ENCODE measurements at regions not wholly inside any gene's neighbourhood (a gene's known extent, or its start where the extent isn't known, plus 50 kb on each side); places are given as distances from the start of the nearest gene placed in this dataset.
A peak's percentile ranks its signal among the peaks of the same experiment; 100 is the strongest.
"Not testable (repeated sequence)": the region's sequence is repeated elsewhere in the genome, so short reads cannot be mapped to it uniquely, and the experiment has no call there.

GRCh38 chr15:92805080-92805690, 94.9 kb upstream of the CHD2 start:
- Histone ChIP-seq H3K4me1 (peaks cover 45% of the 10 kb centered on the region in 2 donors), H3K36me3 (no peaks in the 10 kb centered on the region), H3K27ac (peak overlapping the region; percentile 97 to 99 (median 98)), H3K4me3 (no peak overlapping the region), H3K9me3 (no peaks in the 10 kb centered on the region), H3K27me3 (no peaks in the 10 kb centered on the region)
- TF ChIP-seq CTCF (IDR thresholded peaks at IDR 0.05 in 4 of 5, conservative IDR thresholded peaks at IDR 0.05 in 1 of 5): no peak
- no peak for TF ChIP-seq POLR2A (IDR thresholded peaks at IDR 0.05)
- in situ Hi-C loops (cut with MboI; ENCODE audit: low sequenced_read_pairs in 4 of 4) (loop anchor here in 2 of 4 donors (10.0 to 25.0 kb wide), 2 partner anchors 260 to 657 kb away; no protein-coding TSS in a partner anchor), intact Hi-C loops (cut with DNase I; ENCODE audit: low total_unique reads) (loop anchor here (2.0 kb wide), 1 partner anchor 224 kb away; no protein-coding TSS in a partner anchor)
- DNase-seq (no peak), ATAC-seq (no peak)

- H3K9me3 ChIP-seq; ATAC-seq; H3K36me3 ChIP-seq; H3K4me3 ChIP-seq; H3K27me3 ChIP-seq; DNase-seq; intact Hi-C loops (cut with DNase I; ENCODE audit: low total_unique reads): not testable (repeated sequence)
- peaks cover 51 to 54% of the 10 kb centered on the region in 2 donors for H3K4me1 ChIP-seq
- in situ Hi-C loops (cut with MboI; ENCODE audit: low sequenced_read_pairs in 4 of 4): loop anchor here in 2 of 4 donors (10.0 to 25.0 kb wide), 2 partner anchors 259 to 656 kb away; no protein-coding TSS in a partner anchor
- H3K27ac ChIP-seq: peak overlapping the region; percentile 97 to 99 (median 98)
Measured at GRCh38 chr15:92806171-92806570, 94.0 kb upstream of the CHD2 start.

GRCh38 chr15:92806763-92807162, 93.4 kb upstream of the CHD2 start:
- no peak for TF ChIP-seq POLR2A (IDR thresholded peaks at IDR 0.05)
- no peak for TF ChIP-seq CTCF (IDR thresholded peaks at IDR 0.05 in 4 of 5, conservative IDR thresholded peaks at IDR 0.05 in 1 of 5)
- Histone ChIP-seq H3K9me3 (no peaks in the 10 kb centered on the region), H3K4me1 (peaks cover 50 to 55% of the 10 kb centered on the region in 2 donors), H3K36me3 (no peaks in the 10 kb centered on the region), H3K4me3 (no peak overlapping the region), H3K27me3 (no peaks in the 10 kb centered on the region), H3K27ac (peak overlapping the region; percentile 97 to 99 (median 98))
- ATAC-seq (no peak), DNase-seq (peak in 1 of 2 donors; percentile 48)
- intact Hi-C loops (cut with DNase I; ENCODE audit: low total_unique reads): no loop called here
- in situ Hi-C loops (cut with MboI; ENCODE audit: low sequenced_read_pairs in 4 of 4): loop anchor here in 2 of 4 donors (10.0 to 25.0 kb wide), 2 partner anchors 258 to 656 kb away; no protein-coding TSS in a partner anchor

- H3K9me3 ChIP-seq: no peaks in the 10 kb centered on the region
- no peaks in the 10 kb centered on the region for H3K36me3 ChIP-seq
- H3K4me1 ChIP-seq: peaks cover 41 to 53% of the 10 kb centered on the region in 2 donors
- TF ChIP-seq POLR2A (IDR thresholded peaks at IDR 0.05) (peak in 1 of 2 donors; percentile 19), CTCF (IDR thresholded peaks at IDR 0.05 in 4 of 5, conservative IDR thresholded peaks at IDR 0.05 in 1 of 5) (no peak)
- in situ Hi-C loops (cut with MboI; ENCODE audit: low sequenced_read_pairs in 4 of 4) (loop anchor here in 2 of 4 donors (10.0 to 25.0 kb wide), 2 partner anchors 257 to 654 kb away; no protein-coding TSS in a partner anchor), intact Hi-C loops (cut with DNase I; ENCODE audit: low total_unique reads) (loop anchor here (2.0 kb wide), 1 partner anchor 263 kb away; no protein-coding TSS in a partner anchor)
- peak in 1 of 2 donors; percentile 6 for ATAC-seq
- H3K27me3 ChIP-seq: no peaks in the 10 kb centered on the region
- DNase-seq: peak in 1 of 2 donors; percentile 48
- H3K4me3 ChIP-seq: peak overlapping the region; percentile 61 to 84 (median 70)
- H3K27ac ChIP-seq: peak overlapping the region; percentile 97 to 99 (median 98)
Measured at GRCh38 chr15:92807971-92808571, 92.1 kb upstream of the CHD2 start.

GRCh38 chr15:92808598-92809063, 91.5 kb upstream of the CHD2 start:
- no peaks in the 10 kb centered on the region for H3K9me3 ChIP-seq
- intact Hi-C loops (cut with DNase I; ENCODE audit: low total_unique reads): loop anchor here (1.0 to 2.0 kb wide), 5 partner anchors 24 to 262 kb away; no protein-coding TSS in a partner anchor
- ATAC-seq (peak; percentile 1 to 6), DNase-seq (peak; percentile 41 to 68)
- TF ChIP-seq POLR2A (IDR thresholded peaks at IDR 0.05): no peak
- H3K36me3 ChIP-seq: no peaks in the 10 kb centered on the region
- no peaks in the 10 kb centered on the region for H3K27me3 ChIP-seq
- H3K4me3 ChIP-seq: peak overlapping the region; percentile 61 to 84 (median 70)
- peaks cover 37 to 48% of the 10 kb centered on the region in 2 donors for H3K4me1 ChIP-seq
- peak overlapping the region; percentile 97 to 99 (median 98) for H3K27ac ChIP-seq
- in situ Hi-C loops (cut with MboI; ENCODE audit: low sequenced_read_pairs in 4 of 4): loop anchor here in 2 of 4 donors (10.0 to 25.0 kb wide), 2 partner anchors 256 to 654 kb away; no protein-coding TSS in a partner anchor

All from gastrocnemius medialis (tissue), 4 donors.